A549 (cell line): ENCODE measurements at regions not wholly inside any gene's neighbourhood (a gene's known extent, or its start where the extent isn't known, plus 50 kb on each side); places are given as distances from the start of the nearest gene placed in this dataset.

Source experiments
- CTCF ChIP-seq: fragments of >200 bp; sonication (Bioruptor Twin); formaldehyde crosslinking; IDR thresholded peaks from 3 replicates; pipeline ENCODE4 v1.5.1; 2016
- EHF ChIP-seq: fragments of 250-450 bp; sonication (Bioruptor Pico); IDR thresholded peaks from 2 replicates; pipeline ENCODE4 v1.5.0; 2020; ENCODE audit warnings: mild to moderate bottlenecking
- HDAC2 ChIP-seq: fragments of 200-600 bp; sonication (generic); IDR thresholded peaks from 2 replicates; pipeline ENCODE4 v1.6.1; 2016
- MAZ ChIP-seq: fragments of 150-350 bp; IDR thresholded peaks from 2 replicates; pipeline ENCODE4 v1.6.1; 2014; ENCODE audit warnings: antibody characterized with exemption, low read depth, low read length, borderline replicate concordance
- NFE2L2 ChIP-seq: fragments of 150-350 bp; conservative IDR thresholded peaks from 2 replicates; pipeline ENCODE4 v1.6.1; 2014; ENCODE audit warnings: low read length
- NR3C1 ChIP-seq: fragments of >200 bp; sonication (Bioruptor Twin); formaldehyde crosslinking; IDR thresholded peaks from 3 replicates; pipeline ENCODE4 v1.6.1; 2017
- POLR2A ChIP-seq: IDR thresholded peaks from 2 replicates; pipeline ENCODE4 v1.6.1; 2012; ENCODE audit warnings: mild to moderate bottlenecking, low read length
- REST ChIP-seq: fragments of 200-600 bp; sonication (generic); IDR thresholded peaks from 2 replicates; pipeline ENCODE4 v1.6.1; 2016; ENCODE audit warnings: antibody characterized with exemption, mild to moderate bottlenecking, moderate library complexity
- RFX5 ChIP-seq: fragments of 450-650 bp; IDR thresholded peaks from 2 replicates; pipeline ENCODE4 v1.7.1; 2014; ENCODE audit warnings: antibody characterized with exemption, mild to moderate bottlenecking, moderate library complexity
- SMC3 ChIP-seq: fragments of >200 bp; sonication (Bioruptor Twin); formaldehyde crosslinking; IDR thresholded peaks from 3 replicates; pipeline ENCODE4 v1.6.1; 2018; ENCODE audit warnings: inconsistent platforms
- TP53 ChIP-seq: fragments of 250-450 bp; sonication (Bioruptor Pico); IDR thresholded peaks from 2 replicates; pipeline ENCODE4 v1.5.0; 2021; ENCODE audit warnings: mild to moderate bottlenecking, moderate library complexity

- TF ChIP-seq CTCF (no peak), MAZ (no peak), POLR2A (no peak), HDAC2 (no peak), EHF (no peak), NFE2L2 (no peak), NR3C1 (no peak), REST (no peak), SMC3 (no peak), RFX5 (no peak), TP53 (CRISPR knock-in tag) (no peak)
These were observed 375.9 kb upstream of the DPPA4 start for GRCh38 chr3:109713288-109713687.
